DOHH2 (cell line): ENCODE measurements at regions not wholly inside any gene's neighbourhood (a gene's known extent, or its start where the extent isn't known, plus 50 kb on each side); places are given as distances from the start of the nearest gene placed in this dataset.

Experiments
- EZH2phosphoT487 ChIP-seq: fragments of 200-600 bp; sonication (generic); IDR thresholded peaks from 2 replicates; pipeline ENCODE4 v1.6.1; 2017; ENCODE audit warnings: borderline replicate concordance, mild to moderate bottlenecking, antibody characterized with exemption, low read length, moderate library complexity, mixed read lengths
- TF ChIP-seq, protein P1 (sequence below): fragments of 200-600 bp; sonication (generic); IDR thresholded peaks from one replicate; pipeline ENCODE4 v1.5.1; 2014; ENCODE audit warnings: antibody characterized with exemption, mild to moderate bottlenecking, low read depth, low read length; ENCODE audit not compliant: poor library complexity, severe bottlenecking

DNA sequence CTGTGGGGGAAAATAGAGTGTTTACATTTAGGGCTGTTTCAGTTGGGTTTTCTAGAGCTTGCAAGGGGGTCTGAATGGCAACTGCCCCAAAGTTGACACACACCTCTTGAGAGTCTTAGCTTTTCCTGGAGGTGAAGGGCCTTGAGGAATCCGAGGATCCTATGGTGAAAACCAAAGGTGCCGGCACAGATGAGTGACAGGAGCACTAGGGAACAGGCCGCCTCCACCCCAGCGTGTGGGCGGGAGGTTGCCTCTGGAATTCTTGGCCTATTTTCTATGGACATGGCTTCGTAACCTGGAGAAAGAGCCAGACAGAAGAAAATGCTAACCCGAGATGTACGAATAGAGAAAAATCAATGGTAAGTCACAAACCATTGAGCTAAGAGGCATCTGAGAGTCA is 283.2 kb upstream of the FOXQ1 start:
- TF ChIP-seq, protein P1, sequence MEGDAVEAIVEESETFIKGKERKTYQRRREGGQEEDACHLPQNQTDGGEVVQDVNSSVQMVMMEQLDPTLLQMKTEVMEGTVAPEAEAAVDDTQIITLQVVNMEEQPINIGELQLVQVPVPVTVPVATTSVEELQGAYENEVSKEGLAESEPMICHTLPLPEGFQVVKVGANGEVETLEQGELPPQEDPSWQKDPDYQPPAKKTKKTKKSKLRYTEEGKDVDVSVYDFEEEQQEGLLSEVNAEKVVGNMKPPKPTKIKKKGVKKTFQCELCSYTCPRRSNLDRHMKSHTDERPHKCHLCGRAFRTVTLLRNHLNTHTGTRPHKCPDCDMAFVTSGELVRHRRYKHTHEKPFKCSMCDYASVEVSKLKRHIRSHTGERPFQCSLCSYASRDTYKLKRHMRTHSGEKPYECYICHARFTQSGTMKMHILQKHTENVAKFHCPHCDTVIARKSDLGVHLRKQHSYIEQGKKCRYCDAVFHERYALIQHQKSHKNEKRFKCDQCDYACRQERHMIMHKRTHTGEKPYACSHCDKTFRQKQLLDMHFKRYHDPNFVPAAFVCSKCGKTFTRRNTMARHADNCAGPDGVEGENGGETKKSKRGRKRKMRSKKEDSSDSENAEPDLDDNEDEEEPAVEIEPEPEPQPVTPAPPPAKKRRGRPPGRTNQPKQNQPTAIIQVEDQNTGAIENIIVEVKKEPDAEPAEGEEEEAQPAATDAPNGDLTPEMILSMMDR: no peak
- no peak for TF ChIP-seq EZH2phosphoT487
